GM23338 (cell line): ENCODE measurements at regions not wholly inside any gene's neighbourhood (a gene's known extent, or its start where the extent isn't known, plus 50 kb on each side); places are given as distances from the start of the nearest gene placed in this dataset.

ENCODE experiments used
- ATAC-seq: fragments of 200-7000 bp; cut with Tn5 transposase; 3 replicates; pipeline ENCODE4 v1.9.1; 2020
- DNase-seq: peaks from one replicate; pipeline ENCODE4 v3.0.0-alpha.2; 2015; ENCODE audit warnings: low spot score
- H2AFZ ChIP-seq: fragments of 200-600 bp; sonication (generic); 2 replicates; pipeline ENCODE4 v1.8.0; 2016; ENCODE audit warnings: antibody characterized with exemption, mild to moderate bottlenecking, moderate library complexity
- H3F3A ChIP-seq: fragments of 200-600 bp; sonication (generic); replicated peaks from 2 replicates; pipeline ENCODE4 v1.8.0; 2017; ENCODE audit warnings: antibody characterized with exemption, mixed run types, low read depth
- H3K27ac ChIP-seq: fragments of 200-600 bp; sonication (generic); 2 replicates; pipeline ENCODE4 v1.6.1; 2016; ENCODE audit warnings: low read depth
- H3K27me3 ChIP-seq: fragments of 200-600 bp; sonication (generic); 2 replicates; pipeline ENCODE4 v1.8.0; 2016; ENCODE audit warnings: mild to moderate bottlenecking, mixed run types, moderate library complexity; ENCODE audit not compliant: insufficient read depth
- H3K36me3 ChIP-seq: fragments of 200-600 bp; sonication (generic); 2 replicates; pipeline ENCODE4 v1.8.0; 2016; ENCODE audit warnings: mild to moderate bottlenecking; ENCODE audit not compliant: insufficient read depth
- H3K4me1 ChIP-seq: fragments of 200-600 bp; sonication (generic); 2 replicates; pipeline ENCODE4 v1.8.0; 2016; ENCODE audit warnings: mild to moderate bottlenecking, moderate library complexity; ENCODE audit not compliant: insufficient read depth
- H3K4me2 ChIP-seq: fragments of 200-600 bp; sonication (generic); 2 replicates; pipeline ENCODE4 v1.7.1; 2017; ENCODE audit warnings: mixed run types
- H3K4me3 ChIP-seq: fragments of 200-600 bp; sonication (generic); 2 replicates; pipeline ENCODE4 v1.6.1; 2016; ENCODE audit warnings: mixed run types
- H3K79me2 ChIP-seq: fragments of 200-600 bp; sonication (generic); replicated peaks from 2 replicates; pipeline ENCODE4 v1.8.0; 2017; ENCODE audit warnings: mild to moderate bottlenecking; ENCODE audit not compliant: insufficient read depth
- H3K9me2 ChIP-seq: fragments of 200-600 bp; sonication (generic); 2 replicates; pipeline ENCODE4 v1.8.0; 2017; ENCODE audit not compliant: insufficient read depth
- H4K20me1 ChIP-seq: fragments of 200-600 bp; sonication (generic); replicated peaks from 2 replicates; pipeline ENCODE4 v1.8.0; 2017; ENCODE audit warnings: mild to moderate bottlenecking; ENCODE audit not compliant: insufficient read depth
- H3K27ac Mint-ChIP-seq: 2 replicates; pipeline ENCODE4 v1.8.0; 2020; ENCODE audit warnings: inconsistent platforms, mild to moderate bottlenecking, moderate library complexity, mixed read lengths
- H3K27me3 Mint-ChIP-seq: 3 replicates; pipeline ENCODE4 v1.8.0; 2022; ENCODE audit warnings: low read depth, mild to moderate bottlenecking, moderate library complexity, mixed read lengths, inconsistent platforms; ENCODE audit not compliant: insufficient read depth, poor library complexity
- H3K36me3 Mint-ChIP-seq: 3 replicates; pipeline ENCODE4 v1.8.0; 2021; ENCODE audit warnings: low read depth, mild to moderate bottlenecking, inconsistent platforms, moderate library complexity, mixed read lengths
- H3K4me1 Mint-ChIP-seq: 3 replicates; pipeline ENCODE4 v1.8.0; 2020; ENCODE audit warnings: mild to moderate bottlenecking, inconsistent platforms, mixed read lengths
- H3K4me3 Mint-ChIP-seq: 3 replicates; pipeline ENCODE4 v1.8.0; 2021; ENCODE audit warnings: moderate library complexity, mild to moderate bottlenecking, inconsistent platforms, mixed read lengths
- H3K9me3 Mint-ChIP-seq: 3 replicates; pipeline ENCODE4 v1.8.0; 2020; ENCODE audit warnings: moderate library complexity, mild to moderate bottlenecking, inconsistent platforms, mixed read lengths
- EZH2 ChIP-seq: fragments of 200-600 bp; sonication (generic); IDR thresholded peaks from one replicate; pipeline ENCODE4 v1.8.0; 2017; ENCODE audit warnings: antibody characterized with exemption, mild to moderate bottlenecking, low read depth; ENCODE audit not compliant: unreplicated experiment
- EZH2phosphoT487 ChIP-seq: fragments of 200-600 bp; sonication (generic); IDR thresholded peaks from one replicate; pipeline ENCODE4 v1.8.1; 2018; ENCODE audit warnings: antibody characterized with exemption; ENCODE audit not compliant: unreplicated experiment
- JUNB ChIP-seq: IDR thresholded peaks from one replicate; pipeline ENCODE4 v1.6.1; 2016; ENCODE audit warnings: antibody characterized with exemption; ENCODE audit not compliant: unreplicated experiment
- POLR2AphosphoS5 ChIP-seq: IDR thresholded peaks from 2 replicates; pipeline ENCODE4 v1.6.1; 2016; ENCODE audit warnings: antibody characterized with exemption, low read depth
- STAT1 ChIP-seq: IDR thresholded peaks from one replicate; pipeline ENCODE4 v1.6.1; 2016; ENCODE audit warnings: antibody characterized with exemption; ENCODE audit not compliant: unreplicated experiment
- ZNF114 ChIP-seq: fragments of 250-450 bp; sonication (Bioruptor Pico); IDR thresholded peaks from 2 replicates; pipeline ENCODE4 v1.5.0; 2020; ENCODE audit warnings: mild to moderate bottlenecking, moderate library complexity
- ZNF331 ChIP-seq: fragments of 250-450 bp; sonication (Bioruptor Pico); IDR thresholded peaks from 2 replicates; pipeline ENCODE4 v1.5.0; 2020; ENCODE audit warnings: low read depth, mild to moderate bottlenecking, moderate library complexity
- TF ChIP-seq, protein P1 (sequence below): IDR thresholded peaks from one replicate; pipeline ENCODE4 v1.6.1; 2018; ENCODE audit warnings: antibody characterized with exemption; ENCODE audit not compliant: unreplicated experiment
- TF ChIP-seq, protein P2 (sequence below): fragments of 250-450 bp; sonication (Bioruptor Pico); IDR thresholded peaks from 2 replicates; pipeline ENCODE4 v1.5.0; 2020; ENCODE audit warnings: mild to moderate bottlenecking, moderate library complexity

DNA sequence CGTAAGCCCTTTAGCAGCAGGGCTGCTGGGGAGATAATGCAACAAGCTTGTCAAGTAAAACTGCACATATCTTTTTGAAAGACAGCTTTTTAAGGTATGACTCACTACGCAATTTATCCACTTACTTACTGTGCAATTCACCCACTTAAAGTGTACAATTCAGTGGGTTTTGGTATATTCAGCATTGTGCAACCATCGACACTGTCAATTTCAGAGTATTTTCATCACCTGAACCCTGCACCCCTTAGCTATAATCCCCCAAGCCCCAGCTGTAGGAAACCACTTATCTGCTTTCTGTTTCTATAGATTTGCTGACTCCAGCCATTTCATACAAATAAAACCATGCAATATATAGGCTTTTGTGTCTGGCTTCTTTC is 168.0 kb downstream of the PTPN20 start:
- no peaks in the 10 kb centered on the region for H4K20me1 ChIP-seq
- H2AFZ ChIP-seq: no peak overlapping the region
- Mint-ChIP-seq H3K9me3 (peaks cover 6% of the 10 kb centered on the region; the same call in 1 of the 3 replicates), H3K27ac (no peak overlapping the region), H3K4me3 (no peak overlapping the region), H3K36me3 (no peaks in the 10 kb centered on the region), H3K27me3 (peaks cover 11% of the 10 kb centered on the region), H3K4me1 (no peaks in the 10 kb centered on the region; the same call in 2 of the 3 replicates)
- DNase-seq: no peak
- no peak for ATAC-seq
- no peaks in the 10 kb centered on the region for H3K4me1 ChIP-seq
- TF ChIP-seq EZH2phosphoT487 (no peak), POLR2AphosphoS5 (no peak), STAT1 (no peak)
- TF ChIP-seq, protein P1, sequence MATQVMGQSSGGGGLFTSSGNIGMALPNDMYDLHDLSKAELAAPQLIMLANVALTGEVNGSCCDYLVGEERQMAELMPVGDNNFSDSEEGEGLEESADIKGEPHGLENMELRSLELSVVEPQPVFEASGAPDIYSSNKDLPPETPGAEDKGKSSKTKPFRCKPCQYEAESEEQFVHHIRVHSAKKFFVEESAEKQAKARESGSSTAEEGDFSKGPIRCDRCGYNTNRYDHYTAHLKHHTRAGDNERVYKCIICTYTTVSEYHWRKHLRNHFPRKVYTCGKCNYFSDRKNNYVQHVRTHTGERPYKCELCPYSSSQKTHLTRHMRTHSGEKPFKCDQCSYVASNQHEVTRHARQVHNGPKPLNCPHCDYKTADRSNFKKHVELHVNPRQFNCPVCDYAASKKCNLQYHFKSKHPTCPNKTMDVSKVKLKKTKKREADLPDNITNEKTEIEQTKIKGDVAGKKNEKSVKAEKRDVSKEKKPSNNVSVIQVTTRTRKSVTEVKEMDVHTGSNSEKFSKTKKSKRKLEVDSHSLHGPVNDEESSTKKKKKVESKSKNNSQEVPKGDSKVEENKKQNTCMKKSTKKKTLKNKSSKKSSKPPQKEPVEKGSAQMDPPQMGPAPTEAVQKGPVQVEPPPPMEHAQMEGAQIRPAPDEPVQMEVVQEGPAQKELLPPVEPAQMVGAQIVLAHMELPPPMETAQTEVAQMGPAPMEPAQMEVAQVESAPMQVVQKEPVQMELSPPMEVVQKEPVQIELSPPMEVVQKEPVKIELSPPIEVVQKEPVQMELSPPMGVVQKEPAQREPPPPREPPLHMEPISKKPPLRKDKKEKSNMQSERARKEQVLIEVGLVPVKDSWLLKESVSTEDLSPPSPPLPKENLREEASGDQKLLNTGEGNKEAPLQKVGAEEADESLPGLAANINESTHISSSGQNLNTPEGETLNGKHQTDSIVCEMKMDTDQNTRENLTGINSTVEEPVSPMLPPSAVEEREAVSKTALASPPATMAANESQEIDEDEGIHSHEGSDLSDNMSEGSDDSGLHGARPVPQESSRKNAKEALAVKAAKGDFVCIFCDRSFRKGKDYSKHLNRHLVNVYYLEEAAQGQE: no peak
- H3K27me3 ChIP-seq: no peaks in the 10 kb centered on the region
- H3K9me2 ChIP-seq: no peaks in the 10 kb centered on the region
- H3K36me3 ChIP-seq: no peaks in the 10 kb centered on the region
- no peaks in the 10 kb centered on the region for H3F3A ChIP-seq
- no peak overlapping the region for H3K27ac ChIP-seq
- H3K79me2 ChIP-seq: no peaks in the 10 kb centered on the region
- H3K4me2 ChIP-seq: no peak overlapping the region
- H3K4me3 ChIP-seq: no peak overlapping the region

GRCh38 chr10:47081264-47081663 is 170.0 kb downstream of the PTPN20 start:
- ATAC-seq: no peak
- H3K9me3 Mint-ChIP-seq: peaks cover 6% of the 10 kb centered on the region; the same call in 1 of the 3 replicates
- no peak for TF ChIP-seq EZH2
- no peak for TF ChIP-seq EZH2phosphoT487
- no peak for TF ChIP-seq ZNF331
- TF ChIP-seq JUNB: no peak
- TF ChIP-seq POLR2AphosphoS5: no peak
- TF ChIP-seq, protein P1: no peak
- TF ChIP-seq, protein P2, sequence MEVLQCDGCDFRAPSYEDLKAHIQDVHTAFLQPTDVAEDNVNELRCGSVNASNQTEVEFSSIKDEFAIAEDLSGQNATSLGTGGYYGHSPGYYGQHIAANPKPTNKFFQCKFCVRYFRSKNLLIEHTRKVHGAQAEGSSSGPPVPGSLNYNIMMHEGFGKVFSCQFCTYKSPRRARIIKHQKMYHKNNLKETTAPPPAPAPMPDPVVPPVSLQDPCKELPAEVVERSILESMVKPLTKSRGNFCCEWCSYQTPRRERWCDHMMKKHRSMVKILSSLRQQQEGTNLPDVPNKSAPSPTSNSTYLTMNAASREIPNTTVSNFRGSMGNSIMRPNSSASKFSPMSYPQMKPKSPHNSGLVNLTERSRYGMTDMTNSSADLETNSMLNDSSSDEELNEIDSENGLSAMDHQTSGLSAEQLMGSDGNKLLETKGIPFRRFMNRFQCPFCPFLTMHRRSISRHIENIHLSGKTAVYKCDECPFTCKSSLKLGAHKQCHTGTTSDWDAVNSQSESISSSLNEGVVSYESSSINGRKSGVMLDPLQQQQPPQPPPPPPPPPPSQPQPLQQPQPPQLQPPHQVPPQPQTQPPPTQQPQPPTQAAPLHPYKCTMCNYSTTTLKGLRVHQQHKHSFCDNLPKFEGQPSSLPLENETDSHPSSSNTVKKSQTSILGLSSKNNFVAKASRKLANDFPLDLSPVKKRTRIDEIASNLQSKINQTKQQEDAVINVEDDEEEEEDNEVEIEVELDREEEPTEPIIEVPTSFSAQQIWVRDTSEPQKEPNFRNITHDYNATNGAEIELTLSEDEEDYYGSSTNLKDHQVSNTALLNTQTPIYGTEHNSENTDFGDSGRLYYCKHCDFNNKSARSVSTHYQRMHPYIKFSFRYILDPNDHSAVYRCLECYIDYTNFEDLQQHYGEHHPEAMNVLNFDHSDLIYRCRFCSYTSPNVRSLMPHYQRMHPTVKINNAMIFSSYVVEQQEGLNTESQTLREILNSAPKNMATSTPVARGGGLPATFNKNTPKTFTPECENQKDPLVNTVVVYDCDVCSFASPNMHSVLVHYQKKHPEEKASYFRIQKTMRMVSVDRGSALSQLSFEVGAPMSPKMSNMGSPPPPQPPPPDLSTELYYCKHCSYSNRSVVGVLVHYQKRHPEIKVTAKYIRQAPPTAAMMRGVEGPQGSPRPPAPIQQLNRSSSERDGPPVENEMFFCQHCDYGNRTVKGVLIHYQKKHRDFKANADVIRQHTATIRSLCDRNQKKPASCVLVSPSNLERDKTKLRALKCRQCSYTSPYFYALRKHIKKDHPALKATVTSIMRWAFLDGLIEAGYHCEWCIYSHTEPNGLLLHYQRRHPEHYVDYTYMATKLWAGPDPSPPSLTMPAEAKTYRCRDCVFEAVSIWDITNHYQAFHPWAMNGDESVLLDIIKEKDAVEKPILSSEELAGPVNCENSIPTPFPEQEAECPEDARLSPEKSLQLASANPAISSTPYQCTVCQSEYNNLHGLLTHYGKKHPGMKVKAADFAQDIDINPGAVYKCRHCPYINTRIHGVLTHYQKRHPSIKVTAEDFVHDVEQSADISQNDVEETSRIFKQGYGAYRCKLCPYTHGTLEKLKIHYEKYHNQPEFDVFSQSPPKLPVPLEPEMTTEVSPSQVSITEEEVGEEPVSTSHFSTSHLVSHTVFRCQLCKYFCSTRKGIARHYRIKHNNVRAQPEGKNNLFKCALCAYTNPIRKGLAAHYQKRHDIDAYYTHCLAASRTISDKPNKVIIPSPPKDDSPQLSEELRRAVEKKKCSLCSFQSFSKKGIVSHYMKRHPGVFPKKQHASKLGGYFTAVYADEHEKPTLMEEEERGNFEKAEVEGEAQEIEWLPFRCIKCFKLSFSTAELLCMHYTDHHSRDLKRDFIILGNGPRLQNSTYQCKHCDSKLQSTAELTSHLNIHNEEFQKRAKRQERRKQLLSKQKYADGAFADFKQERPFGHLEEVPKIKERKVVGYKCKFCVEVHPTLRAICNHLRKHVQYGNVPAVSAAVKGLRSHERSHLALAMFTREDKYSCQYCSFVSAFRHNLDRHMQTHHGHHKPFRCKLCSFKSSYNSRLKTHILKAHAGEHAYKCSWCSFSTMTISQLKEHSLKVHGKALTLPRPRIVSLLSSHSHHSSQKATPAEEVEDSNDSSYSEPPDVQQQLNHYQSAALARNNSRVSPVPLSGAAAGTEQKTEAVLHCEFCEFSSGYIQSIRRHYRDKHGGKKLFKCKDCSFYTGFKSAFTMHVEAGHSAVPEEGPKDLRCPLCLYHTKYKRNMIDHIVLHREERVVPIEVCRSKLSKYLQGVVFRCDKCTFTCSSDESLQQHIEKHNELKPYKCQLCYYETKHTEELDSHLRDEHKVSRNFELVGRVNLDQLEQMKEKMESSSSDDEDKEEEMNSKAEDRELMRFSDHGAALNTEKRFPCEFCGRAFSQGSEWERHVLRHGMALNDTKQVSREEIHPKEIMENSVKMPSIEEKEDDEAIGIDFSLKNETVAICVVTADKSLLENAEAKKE (CRISPR knock-in tag): no peak
- no peak for TF ChIP-seq ZNF114 (CRISPR knock-in tag)

More at GRCh38 chr10:47081264-47081663, 170.0 kb downstream of the PTPN20 start:
- no peaks in the 10 kb centered on the region for H3K4me1 ChIP-seq
- DNase-seq: no peak
- no peak overlapping the region for H3K4me2 ChIP-seq
- no peak overlapping the region for H3K27ac ChIP-seq
- no peak overlapping the region for H3K4me3 Mint-ChIP-seq
- no peaks in the 10 kb centered on the region for H3K79me2 ChIP-seq
- no peaks in the 10 kb centered on the region for H3K36me3 ChIP-seq
- no peaks in the 10 kb centered on the region for H4K20me1 ChIP-seq
- no peaks in the 10 kb centered on the region for H3F3A ChIP-seq
- H3K27me3 Mint-ChIP-seq: peaks cover 5% of the 10 kb centered on the region
- H2AFZ ChIP-seq: no peak overlapping the region
- H3K36me3 Mint-ChIP-seq: no peaks in the 10 kb centered on the region
- no peak overlapping the region for H3K27ac Mint-ChIP-seq
- no peaks in the 10 kb centered on the region for H3K27me3 ChIP-seq
- no peak overlapping the region for H3K4me3 ChIP-seq
- no peaks in the 10 kb centered on the region for H3K9me2 ChIP-seq
- H3K4me1 Mint-ChIP-seq: no peaks in the 10 kb centered on the region; the same call in 2 of the 3 replicates
